ENCODE measurements at regions not wholly inside any gene's neighbourhood (a gene's known extent, or its start where the extent isn't known, plus 50 kb on each side); places are given as distances from the start of the nearest gene placed in this dataset.
"Not testable (repeated sequence)": the region's sequence is repeated elsewhere in the genome, so short reads cannot be mapped to it uniquely, and the experiment has no call there.

DNA sequence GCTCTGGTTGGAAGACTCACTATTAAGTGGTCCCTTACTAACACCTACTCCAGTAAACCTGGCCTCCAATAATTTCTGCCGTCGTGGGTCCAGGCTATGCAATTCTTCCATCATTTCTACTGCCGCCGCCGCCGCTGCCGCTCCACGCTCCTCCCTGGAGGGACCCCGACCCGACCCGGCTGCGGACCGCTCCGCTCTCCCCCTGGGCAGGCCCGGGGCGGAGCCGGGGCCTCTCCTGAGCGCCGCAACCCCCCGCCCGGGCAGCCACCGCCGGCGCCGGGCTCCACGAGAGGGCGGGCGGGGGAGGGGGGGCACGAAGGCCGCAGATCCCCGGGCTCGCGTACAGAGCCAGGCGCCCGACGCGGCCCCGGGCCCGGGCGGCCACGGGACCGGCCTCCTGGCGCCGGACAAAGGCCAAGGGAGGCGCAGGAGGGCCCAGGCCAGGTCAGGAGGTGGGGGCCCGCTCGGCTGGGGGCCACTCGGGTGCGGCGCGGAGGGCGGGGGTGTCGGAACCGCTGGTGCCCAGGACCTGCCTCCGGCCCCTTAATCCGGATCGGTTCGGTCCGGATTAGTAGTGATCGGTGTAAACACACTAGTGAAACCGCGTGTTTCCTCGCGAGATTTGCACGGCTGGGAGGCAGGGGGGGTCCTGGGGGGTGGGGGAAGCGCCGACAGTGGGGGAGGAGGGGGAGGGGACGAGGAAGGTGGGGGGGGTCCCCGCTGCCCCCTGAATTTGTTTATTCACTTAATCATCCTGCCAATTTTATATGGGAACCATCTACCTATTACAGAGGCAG is 215.1 kb upstream of the CCL2 start:
- DNase-seq, result not testable (repeated sequence)

- no peak for DNase-seq
These were observed 209.1 kb upstream of the CCL2 start for GRCh38 chr17:34045990-34046389.

GRCh38 chr17:34051046-34051445 is 204.0 kb upstream of the CCL2 start:
- no peak for DNase-seq

- no peak for DNase-seq
These were observed 200.6 kb upstream of the CCL2 start for GRCh38 chr17:34054495-34054894.

DNA sequence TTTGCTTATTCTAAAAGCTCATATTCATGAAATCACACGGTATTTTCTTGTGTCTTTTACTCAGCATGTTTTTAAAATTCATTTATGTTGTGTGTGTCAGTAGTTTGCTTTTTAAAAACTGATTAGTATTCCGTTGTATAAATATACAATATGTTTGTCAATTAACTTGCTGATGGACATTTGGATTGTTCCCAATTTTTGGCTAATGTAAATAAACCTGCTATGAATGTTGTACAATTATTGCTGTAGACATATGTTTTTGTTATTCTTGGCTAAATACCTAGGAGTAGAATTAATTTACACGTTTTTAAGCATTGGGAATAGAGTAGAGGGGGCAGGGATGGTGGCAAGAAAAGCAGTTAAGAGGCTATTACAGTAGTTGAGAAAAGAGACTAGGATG is 199.5 kb upstream of the CCL2 start:
- DNase-seq, result no peak

- no peak for DNase-seq
These were observed 195.5 kb upstream of the CCL2 start for GRCh38 chr17:34059423-34060220.

- no peak for DNase-seq
These were observed 188.6 kb upstream of the CCL2 start for GRCh38 chr17:34066528-34066927.

GRCh38 chr17:34067011-34067410 is 188.1 kb upstream of the CCL2 start:
- no peak for DNase-seq

- DNase-seq, result peak in 1 of 2 donors; percentile 4
These were observed 186.5 kb upstream of the CCL2 start for GRCh38 chr17:34068571-34068970.

GRCh38 chr17:34070712-34071111 is 184.4 kb upstream of the CCL2 start:
- DNase-seq, result no peak

- DNase-seq, result no peak
These were observed 183.1 kb upstream of the CCL2 start for GRCh38 chr17:34071886-34072420.

DNA sequence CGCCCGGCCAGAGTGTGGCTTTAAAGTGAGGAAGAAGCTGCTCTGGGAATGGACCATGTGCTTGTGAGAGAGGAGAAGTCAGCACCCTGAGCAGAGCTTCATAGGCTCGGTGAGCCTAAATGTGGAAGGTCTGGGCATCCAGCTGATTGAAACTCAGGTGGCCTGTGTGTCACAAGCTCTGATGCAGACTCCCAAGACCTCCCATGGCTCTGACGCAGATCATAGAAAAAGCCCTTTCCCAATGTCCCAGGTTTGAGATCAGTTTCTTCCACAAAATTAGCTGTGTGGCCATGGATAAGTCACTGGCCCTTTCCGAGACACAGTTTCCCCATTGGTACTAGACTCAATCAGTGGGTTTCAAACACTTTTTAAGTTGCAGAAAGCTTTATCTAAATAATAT is 180.0 kb upstream of the CCL2 start:
- DNase-seq, result no peak

GRCh38 chr17:34076743-34077631 is 178.1 kb upstream of the CCL2 start:
- no peak for DNase-seq

- DNase-seq, result no peak
These were observed 173.8 kb upstream of the CCL2 start for GRCh38 chr17:34081269-34081668.

DNA sequence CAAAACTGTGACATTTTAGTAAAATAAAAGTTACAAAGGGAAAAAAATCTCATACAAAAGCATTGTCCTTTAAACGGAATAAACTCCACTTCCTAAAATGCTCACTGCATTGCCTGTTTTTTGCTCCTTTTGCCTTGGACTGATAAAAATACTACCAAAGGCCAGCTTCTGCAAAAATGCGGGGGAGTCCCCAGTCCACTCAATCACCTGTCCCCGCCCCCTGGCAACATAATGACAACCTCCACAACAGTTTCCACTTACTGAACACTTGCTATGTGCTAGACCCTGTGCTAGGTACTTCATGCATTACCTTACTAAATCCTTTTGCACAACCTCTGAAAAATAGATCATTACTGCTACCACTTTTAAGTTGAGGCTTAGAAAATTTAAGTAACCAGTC is 172.7 kb upstream of the CCL2 start:
- DNase-seq, result no peak

GRCh38 chr17:34089042-34089441 is 166.0 kb upstream of the CCL2 start:
- not testable (repeated sequence) for DNase-seq

DNA sequence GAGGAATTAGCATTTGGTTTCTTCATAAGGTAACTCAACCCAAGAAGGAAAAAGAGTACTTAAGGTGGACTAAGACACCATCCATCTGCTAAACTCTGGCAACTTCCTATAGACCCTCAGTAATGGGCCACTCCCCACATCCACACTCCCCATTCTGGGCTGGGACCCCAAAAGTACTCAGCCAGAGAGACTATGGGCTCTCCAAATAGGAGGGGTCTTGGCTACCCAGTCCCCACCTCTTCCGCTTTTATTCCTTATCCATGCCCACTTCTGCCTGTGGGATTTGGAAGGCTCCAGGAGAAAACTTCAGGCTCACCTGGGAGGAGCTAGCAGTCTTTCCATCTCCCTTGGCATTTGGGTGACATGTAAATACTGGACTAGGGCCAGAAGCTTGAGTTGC is 164.5 kb upstream of the CCL2 start:
- DNase-seq, result no peak

DNA sequence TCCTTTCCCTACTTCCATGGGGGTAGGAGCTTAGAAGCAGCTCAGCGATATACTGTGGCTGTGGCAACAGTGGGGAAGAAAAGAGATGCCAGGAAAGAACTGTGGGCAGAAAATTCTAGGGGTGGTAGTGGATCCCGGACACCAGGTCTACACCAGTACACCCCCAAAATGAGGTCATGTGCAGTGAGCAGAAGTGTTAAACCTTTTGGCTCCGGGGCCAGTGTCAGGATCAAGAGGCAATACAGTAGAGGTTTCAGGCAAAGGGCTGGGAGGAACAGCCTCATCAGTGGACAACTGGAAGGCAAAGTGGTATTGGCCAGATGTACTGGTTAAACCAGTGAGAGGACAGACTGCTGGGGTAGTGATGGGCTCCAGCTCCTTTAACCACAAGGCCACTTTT is 163.1 kb upstream of the CCL2 start:
- no peak for DNase-seq

DNA sequence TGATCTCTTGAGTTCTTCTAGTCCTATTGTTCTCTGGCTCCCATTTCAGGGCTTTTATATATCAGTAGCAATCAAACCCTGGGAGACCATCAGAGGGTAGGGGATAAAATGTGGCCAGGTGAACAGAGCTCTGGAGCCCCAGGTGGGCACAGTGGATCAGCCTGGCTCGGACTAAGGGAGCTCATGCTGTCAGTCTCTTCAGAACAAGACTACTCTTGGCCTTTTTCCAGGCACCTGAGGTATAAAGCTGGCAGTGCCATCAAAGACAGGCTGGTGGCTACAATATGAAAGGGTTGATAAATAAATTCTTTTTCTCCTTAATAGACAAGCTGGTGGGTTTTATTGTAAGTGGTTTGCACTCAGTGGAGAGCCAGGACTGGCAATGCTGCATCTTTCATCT is 160.0 kb upstream of the CCL2 start:
- DNase-seq, result no peak

DNA sequence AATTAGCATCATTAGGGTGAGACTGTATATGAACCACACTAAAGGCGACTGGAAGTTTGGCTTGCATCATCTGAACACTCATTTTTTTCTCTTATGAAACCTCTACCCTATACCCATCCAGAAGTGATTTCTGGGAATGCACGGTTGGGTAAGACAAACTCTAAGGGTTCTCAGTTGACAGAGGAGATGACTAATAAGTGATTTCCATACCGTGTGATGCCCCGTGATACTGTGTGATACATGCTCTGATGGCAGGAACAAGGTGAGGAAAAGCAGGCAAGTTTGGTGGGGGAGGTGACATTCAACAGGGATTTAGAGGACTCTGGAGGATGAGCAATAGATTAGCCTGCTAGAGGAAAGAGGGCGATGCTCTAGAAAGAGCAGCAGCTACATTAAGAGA is 156.4 kb upstream of the CCL2 start:
- no peak for DNase-seq

DNA sequence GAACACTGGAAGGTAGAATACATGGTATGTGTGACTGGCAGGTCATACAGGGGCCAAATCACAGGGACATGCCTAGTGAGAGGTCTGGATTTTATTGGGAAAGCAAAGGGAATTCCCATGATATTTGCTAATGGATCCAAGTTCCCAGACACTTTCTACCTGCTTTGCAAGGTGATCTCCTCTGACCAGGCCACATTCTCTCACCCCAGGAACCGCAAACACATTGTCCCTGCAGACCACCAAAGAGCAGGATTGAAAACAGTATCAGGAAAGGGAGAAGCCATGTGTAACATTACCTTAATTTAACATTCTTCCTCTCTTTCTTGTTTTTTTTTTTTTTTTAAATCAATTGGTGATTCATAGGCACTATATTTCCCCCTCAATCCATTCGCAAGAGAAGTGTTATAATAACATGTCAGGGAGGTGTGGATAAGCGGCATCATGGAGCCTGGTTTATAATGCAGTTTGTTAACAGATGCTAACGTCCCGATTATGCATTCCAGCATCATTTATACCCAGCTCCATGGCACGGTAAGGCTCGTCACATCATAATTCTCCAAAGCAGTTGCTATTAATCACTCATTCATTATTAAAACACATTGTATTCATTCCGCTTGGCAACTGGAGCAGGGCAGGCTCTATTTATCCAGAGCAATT is 155.1 kb upstream of the CCL2 start:
- DNase-seq, result no peak

DNA sequence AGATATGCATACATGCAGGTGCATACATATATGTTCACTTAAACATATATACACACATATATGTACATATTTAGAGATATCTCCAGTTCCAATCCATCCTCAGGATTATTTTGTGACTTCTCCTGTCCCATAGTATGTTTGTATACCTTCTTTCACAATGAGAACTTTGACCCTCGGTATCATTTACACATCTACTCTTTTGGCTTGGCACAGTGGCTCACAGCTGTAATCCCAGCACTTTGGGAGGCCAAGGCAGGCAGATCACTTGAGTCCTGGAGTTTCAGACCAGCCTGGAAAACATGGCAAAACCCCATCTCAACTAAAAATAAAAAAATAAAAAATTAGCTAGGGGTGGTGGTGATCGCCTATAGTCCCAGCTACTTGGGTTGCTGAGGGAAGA is 148.1 kb upstream of the CCL2 start:
- no peak for DNase-seq

All from hippocampal formation (tissue), 2 donors.